ENCODE measurements at regions not wholly inside any gene's neighbourhood (a gene's known extent, or its start where the extent isn't known, plus 50 kb on each side); places are given as distances from the start of the nearest gene placed in this dataset.

- TF ChIP-seq CTCF (conservative IDR thresholded peaks at IDR 0.05 in 1 of 2, IDR thresholded peaks at IDR 0.05 in 1 of 2; ENCODE audit: extremely low read depth in 1 of 2, insufficient read depth in 1 of 2, low read depth in 1 of 2, low read length in 2 of 2) (no peak), EZH2 (IDR thresholded peaks at IDR 0.05; ENCODE audit: borderline replicate concordance, low read length) (no peak)
These were observed 157.0 kb upstream of the DTNBP1 start for GRCh38 chr6:15819841-15820240.

Measured in mammary epithelial cell (primary cell).